Mesendoderm (in vitro differentiated cells): ENCODE measurements at regions not wholly inside any gene's neighbourhood (a gene's known extent, or its start where the extent isn't known, plus 50 kb on each side); places are given as distances from the start of the nearest gene placed in this dataset.
"Not testable (repeated sequence)": the region's sequence is repeated elsewhere in the genome, so short reads cannot be mapped to it uniquely, and the experiment has no call there.

Experiments
- DNase-seq: peaks from one replicate; pipeline ENCODE4 v3.0.0; 2013
- H2AK5ac ChIP-seq: 2 replicates; pipeline ENCODE4 v1.6.1; 2013; ENCODE audit warnings: low read length, inconsistent platforms
- H2BK120ac ChIP-seq: 2 replicates; pipeline ENCODE4 v1.6.1; 2013; ENCODE audit warnings: low read depth, mild to moderate bottlenecking, low read length, moderate library complexity, mixed read lengths
- H2BK15ac ChIP-seq: replicated peaks from 2 replicates; pipeline ENCODE4 v1.6.1; 2013; ENCODE audit warnings: low read depth, mild to moderate bottlenecking, moderate library complexity
- H2BK5ac ChIP-seq: 2 replicates; pipeline ENCODE4 v1.6.1; 2013; ENCODE audit warnings: low read length, inconsistent platforms
- H3K18ac ChIP-seq: 2 replicates; pipeline ENCODE4 v1.6.1; 2013; ENCODE audit warnings: mild to moderate bottlenecking, low read length, mixed read lengths
- H3K23ac ChIP-seq: one replicate; pipeline ENCODE4 v1.6.1; 2013; ENCODE audit warnings: low read length
- H3K27ac ChIP-seq: 2 replicates; pipeline ENCODE4 v1.5.1; 2013; ENCODE audit warnings: low read depth, mild to moderate bottlenecking, inconsistent platforms, low read length, moderate library complexity
- H3K27me3 ChIP-seq: 2 replicates; pipeline ENCODE4 v1.6.1; 2013; ENCODE audit warnings: low read length, control low read depth, mild to moderate bottlenecking, inconsistent platforms; ENCODE audit not compliant: insufficient read depth, poor library complexity
- H3K36me3 ChIP-seq: 2 replicates; pipeline ENCODE4 v1.6.1; 2013; ENCODE audit warnings: low read length, inconsistent platforms; ENCODE audit not compliant: control insufficient read depth, insufficient read depth
- H3K4ac ChIP-seq: one replicate; pipeline ENCODE4 v1.6.1; 2013; ENCODE audit warnings: low read depth, mild to moderate bottlenecking, low read length, moderate library complexity
- H3K4me1 ChIP-seq: 2 replicates; pipeline ENCODE4 v1.6.1; 2013; ENCODE audit warnings: low read depth, low read length, inconsistent platforms; ENCODE audit not compliant: control insufficient read depth
- H3K4me2 ChIP-seq: 2 replicates; pipeline ENCODE4 v1.6.1; 2013; ENCODE audit warnings: low read length
- H3K4me3 ChIP-seq: 2 replicates; pipeline ENCODE4 v1.5.1; 2013; ENCODE audit warnings: mild to moderate bottlenecking, low read length
- H3K56ac ChIP-seq: one replicate; pipeline ENCODE4 v1.6.1; 2013; ENCODE audit warnings: low read length
- H3K79me1 ChIP-seq: 2 replicates; pipeline ENCODE4 v1.6.1; 2013; ENCODE audit warnings: low read length, inconsistent platforms
- H3K79me2 ChIP-seq: 2 replicates; pipeline ENCODE4 v1.6.1; 2013; ENCODE audit warnings: mild to moderate bottlenecking, low read length; ENCODE audit not compliant: control insufficient read depth, insufficient read depth
- H3K9ac ChIP-seq: 2 replicates; pipeline ENCODE4 v1.6.1; 2013; ENCODE audit warnings: low read length, inconsistent platforms
- H4K5ac ChIP-seq: one replicate; pipeline ENCODE4 v1.6.1; 2013; ENCODE audit warnings: low read length
- H4K8ac ChIP-seq: one replicate; pipeline ENCODE4 v1.6.1; 2013; ENCODE audit warnings: low read depth, mild to moderate bottlenecking, control low read depth, low read length, moderate library complexity
- WGBS: extraction: QIAGEN DNeasy Blood & Tissue Kit; methylation state at CpG from one replicate; pipeline ENCODE4 v1.1.7; 2013; ENCODE audit warnings: low lambda C conversion rate, missing lambda C conversion rate; ENCODE audit not compliant: insufficient coverage; ENCODE audit errors: extremely low coverage; 5-methylcytosine and 5-hydroxymethylcytosine counted together

DNA sequence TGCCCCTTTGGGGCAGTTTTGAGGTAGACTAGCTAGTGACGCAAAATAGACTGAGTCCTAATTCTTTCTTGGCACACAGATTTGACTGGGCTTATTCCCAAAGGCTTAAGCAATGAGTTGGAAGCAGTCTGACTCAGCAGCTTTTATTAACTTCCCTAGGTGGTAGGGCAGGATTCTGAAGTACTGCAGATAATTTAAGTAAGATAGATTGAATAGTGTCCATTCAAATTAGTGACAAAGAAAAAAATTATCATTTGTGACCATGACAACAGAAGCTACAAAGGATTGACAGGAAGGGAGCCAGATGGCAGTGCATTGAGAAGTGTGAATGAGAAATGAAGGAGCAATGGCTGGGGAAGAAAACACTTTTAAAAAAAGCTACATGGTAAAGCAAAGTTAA, 649.4 kb downstream of the CDH9 start:
- Histone ChIP-seq H3K56ac (no peak overlapping the region), H3K36me3 (no peaks in the 10 kb centered on the region), H2BK5ac (no peak overlapping the region), H4K8ac (no peak overlapping the region), H3K79me1 (no peaks in the 10 kb centered on the region), H3K27me3 (no peaks in the 10 kb centered on the region), H2BK15ac (no peak overlapping the region), H3K79me2 (no peaks in the 10 kb centered on the region), H3K4me2 (no peak overlapping the region), H3K23ac (no peak overlapping the region), H2AK5ac (no peak overlapping the region), H3K9ac (no peak overlapping the region), H4K5ac (no peak overlapping the region), H3K27ac (no peak overlapping the region), H3K18ac (no peak overlapping the region), H3K4ac (no peak overlapping the region), H3K4me1 (no peaks in the 10 kb centered on the region), H3K4me3 (no peak overlapping the region), H2BK120ac (no peak overlapping the region)
- DNase-seq: no peak
- no CpG with 5 or more reads among the region's 1 CpG for WGBS

DNA sequence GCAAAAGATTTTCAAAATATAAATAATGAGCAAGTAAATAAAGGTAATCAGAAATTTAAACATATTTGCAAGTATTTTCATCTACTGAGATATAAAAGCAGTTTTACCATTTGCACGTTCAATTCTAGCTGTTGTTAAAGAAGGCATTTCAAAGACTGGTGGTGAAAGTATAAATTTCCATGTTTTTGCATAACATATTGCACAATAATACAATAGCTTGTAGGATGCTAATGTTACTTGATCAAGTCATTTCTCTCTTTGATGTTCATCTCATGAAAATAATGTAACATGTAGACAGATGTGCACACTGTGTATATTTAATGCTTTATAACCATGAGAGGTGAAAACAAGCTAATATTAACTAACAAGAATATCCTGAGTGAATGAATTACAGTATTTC, 651.9 kb downstream of the CDH9 start:
- no peak for DNase-seq
- no peak overlapping the region for H2BK5ac ChIP-seq
- no peak overlapping the region for H3K4me2 ChIP-seq
- no peak overlapping the region for H4K8ac ChIP-seq
- H2AK5ac ChIP-seq: no peak overlapping the region
- H4K5ac ChIP-seq: no peak overlapping the region
- H3K4ac ChIP-seq: no peak overlapping the region
- H3K56ac ChIP-seq: no peak overlapping the region
- no peak overlapping the region for H3K27ac ChIP-seq
- H3K23ac ChIP-seq: no peak overlapping the region
- H3K79me1 ChIP-seq: no peaks in the 10 kb centered on the region
- no peaks in the 10 kb centered on the region for H3K27me3 ChIP-seq
- WGBS: no CpG with 5 or more reads among the region's 1 CpG
- no peak overlapping the region for H2BK15ac ChIP-seq
- H3K4me3 ChIP-seq: no peak overlapping the region
- H3K18ac ChIP-seq: no peak overlapping the region
- H2BK120ac ChIP-seq: no peak overlapping the region
- no peaks in the 10 kb centered on the region for H3K4me1 ChIP-seq
- no peaks in the 10 kb centered on the region for H3K79me2 ChIP-seq
- H3K9ac ChIP-seq: no peak overlapping the region
- no peaks in the 10 kb centered on the region for H3K36me3 ChIP-seq

DNA sequence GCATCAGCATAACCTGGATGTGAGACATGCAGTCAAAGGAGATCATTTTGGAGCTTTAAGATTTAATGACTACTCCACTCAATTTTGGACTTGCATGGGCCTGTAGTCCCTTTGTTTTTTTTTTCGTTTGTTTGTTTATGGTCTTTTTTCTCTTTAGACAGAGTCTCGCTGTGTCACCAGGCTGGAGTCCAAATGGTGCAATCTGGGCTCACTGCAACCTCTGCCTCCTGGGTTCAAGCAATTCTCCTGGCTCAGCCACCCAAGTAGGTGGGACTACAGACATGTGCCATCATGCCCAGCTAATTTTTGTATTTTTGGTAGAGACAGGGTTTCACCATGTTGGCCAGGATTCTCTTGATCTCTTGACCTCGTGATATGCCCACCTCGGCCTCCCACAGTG, 673.8 kb downstream of the CDH9 start:
- H3K4me1 ChIP-seq, H2BK120ac ChIP-seq, H3K56ac ChIP-seq, DNase-seq, H2BK15ac ChIP-seq, H3K9ac ChIP-seq, H2BK5ac ChIP-seq, H3K4me3 ChIP-seq, H3K79me2 ChIP-seq, H4K5ac ChIP-seq, H2AK5ac ChIP-seq, H3K18ac ChIP-seq, H4K8ac ChIP-seq, H3K23ac ChIP-seq, H3K27ac ChIP-seq, H3K4ac ChIP-seq, H3K27me3 ChIP-seq, H3K36me3 ChIP-seq, H3K4me2 ChIP-seq, H3K79me1 ChIP-seq: not testable (repeated sequence)
- whole genome bisulfite sequencing: no CpG with 5 or more reads among the region's 4 CpGs

DNA sequence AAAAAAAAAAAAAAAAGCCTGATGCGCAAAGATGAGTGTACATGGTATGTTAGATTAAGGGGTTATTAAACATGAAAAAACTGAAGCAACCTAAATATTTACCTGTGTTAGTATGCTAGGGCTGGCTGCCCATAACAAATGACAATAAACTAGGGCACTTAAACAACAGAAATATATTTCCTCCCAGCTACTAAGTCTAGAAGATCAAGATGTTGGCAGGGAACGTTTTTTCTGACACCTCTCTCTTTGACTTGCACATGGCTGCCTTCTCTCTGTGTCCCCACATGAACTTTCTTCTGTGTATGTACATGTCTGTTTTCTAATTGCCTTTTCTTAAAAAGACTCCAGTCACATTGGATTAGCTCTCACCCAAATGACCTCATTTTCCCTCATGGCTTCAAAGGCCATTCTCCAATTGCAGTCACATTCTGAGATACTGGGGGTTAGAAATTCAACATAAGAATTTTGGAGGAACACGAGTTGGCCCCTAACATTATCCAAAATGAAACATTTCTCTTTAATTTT, 694.5 kb downstream of the CDH9 start:
- Histone ChIP-seq H3K36me3 (no peaks in the 10 kb centered on the region), H3K23ac (no peak overlapping the region), H3K4ac (no peak overlapping the region), H2BK15ac (no peak overlapping the region), H2BK5ac (no peak overlapping the region), H4K8ac (no peak overlapping the region), H2AK5ac (no peak overlapping the region), H3K79me1 (no peaks in the 10 kb centered on the region), H3K56ac (no peak overlapping the region), H3K18ac (no peak overlapping the region), H3K4me2 (no peak overlapping the region), H2BK120ac (no peak overlapping the region), H4K5ac (no peak overlapping the region), H3K4me3 (no peak overlapping the region), H3K27ac (no peak overlapping the region), H3K79me2 (no peaks in the 10 kb centered on the region), H3K4me1 (no peaks in the 10 kb centered on the region), H3K9ac (no peak overlapping the region), H3K27me3 (no peaks in the 10 kb centered on the region)
- DNase-seq: no peak
- WGBS: no CpG with 5 or more reads among the region's 3 CpGs

DNA sequence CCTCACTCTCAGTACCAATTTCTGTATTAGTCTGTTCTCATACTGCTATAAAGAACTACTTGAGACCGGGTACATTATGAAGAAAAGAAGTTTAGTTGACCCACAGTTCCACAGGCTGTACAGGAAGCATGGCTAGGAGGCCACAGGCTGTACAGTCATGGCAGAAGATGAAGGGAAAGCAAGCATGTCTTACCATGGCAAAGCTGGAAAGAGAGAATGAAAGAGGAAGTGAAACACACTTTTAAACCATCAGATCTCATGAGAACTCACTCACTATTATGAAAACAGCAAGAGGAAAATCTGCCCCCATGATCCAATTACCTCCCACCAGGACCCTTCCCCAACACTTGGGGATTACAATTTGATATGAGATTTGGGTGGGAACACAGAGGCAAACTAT, 698.8 kb downstream of the CDH9 start:
- Histone ChIP-seq H3K4ac (no peak overlapping the region), H2BK15ac (no peak overlapping the region), H4K8ac (no peak overlapping the region), H2BK120ac (no peak overlapping the region), H3K36me3 (no peaks in the 10 kb centered on the region), H3K9ac (no peak overlapping the region), H3K4me3 (no peak overlapping the region), H3K4me1 (no peaks in the 10 kb centered on the region), H3K18ac (no peak overlapping the region), H3K27ac (no peak overlapping the region), H2AK5ac (no peak overlapping the region), H4K5ac (no peak overlapping the region), H3K23ac (no peak overlapping the region), H3K79me1 (no peaks in the 10 kb centered on the region), H3K56ac (no peak overlapping the region), H3K4me2 (no peak overlapping the region), H3K79me2 (no peaks in the 10 kb centered on the region), H3K27me3 (no peaks in the 10 kb centered on the region), H2BK5ac (no peak overlapping the region)
- WGBS: no CpG with 5 or more reads among the region's 1 CpG
- DNase-seq: no peak

- Histone ChIP-seq H3K27me3 (no peaks in the 10 kb centered on the region), H2AK5ac (no peak overlapping the region), H3K9ac (no peak overlapping the region), H3K56ac (no peak overlapping the region), H3K4me3 (no peak overlapping the region), H3K36me3 (no peaks in the 10 kb centered on the region), H2BK120ac (no peak overlapping the region), H3K4ac (no peak overlapping the region), H2BK5ac (no peak overlapping the region), H3K27ac (no peak overlapping the region), H3K4me2 (no peak overlapping the region), H3K18ac (no peak overlapping the region), H4K8ac (no peak overlapping the region), H3K4me1 (no peaks in the 10 kb centered on the region), H3K79me2 (no peaks in the 10 kb centered on the region), H2BK15ac (no peak overlapping the region), H3K23ac (no peak overlapping the region), H3K79me1 (no peaks in the 10 kb centered on the region), H4K5ac (no peak overlapping the region)
- DNase-seq: peak; percentile 20
- no CpG with 5 or more reads among the region's 4 CpGs for WGBS
Measured at GRCh38 chr5:26329562-26330189, 708.7 kb downstream of the CDH9 start.
